SK-N-MC (cell line): ENCODE measurements at regions not wholly inside any gene's neighbourhood (a gene's known extent, or its start where the extent isn't known, plus 50 kb on each side); places are given as distances from the start of the nearest gene placed in this dataset.

Experiments used
- EZH2 ChIP-seq: fragments of 200-600 bp; sonication (generic); IDR thresholded peaks from one replicate; pipeline ENCODE4 v1.6.1; 2017; ENCODE audit warnings: antibody characterized with exemption
- FOXP2 ChIP-seq: optimal IDR thresholded peaks from 2 replicates; pipeline ENCODE3; 2011; ENCODE audit warnings: mild to moderate bottlenecking, moderate library complexity; ENCODE audit not compliant: insufficient read depth; ENCODE audit errors: extremely low read length, control extremely low read depth
- POLR2AphosphoS5 ChIP-seq: IDR thresholded peaks from 2 replicates; pipeline ENCODE4 v1.6.1; 2012; ENCODE audit warnings: mild to moderate bottlenecking, low read depth, low read length, borderline replicate concordance

DNA sequence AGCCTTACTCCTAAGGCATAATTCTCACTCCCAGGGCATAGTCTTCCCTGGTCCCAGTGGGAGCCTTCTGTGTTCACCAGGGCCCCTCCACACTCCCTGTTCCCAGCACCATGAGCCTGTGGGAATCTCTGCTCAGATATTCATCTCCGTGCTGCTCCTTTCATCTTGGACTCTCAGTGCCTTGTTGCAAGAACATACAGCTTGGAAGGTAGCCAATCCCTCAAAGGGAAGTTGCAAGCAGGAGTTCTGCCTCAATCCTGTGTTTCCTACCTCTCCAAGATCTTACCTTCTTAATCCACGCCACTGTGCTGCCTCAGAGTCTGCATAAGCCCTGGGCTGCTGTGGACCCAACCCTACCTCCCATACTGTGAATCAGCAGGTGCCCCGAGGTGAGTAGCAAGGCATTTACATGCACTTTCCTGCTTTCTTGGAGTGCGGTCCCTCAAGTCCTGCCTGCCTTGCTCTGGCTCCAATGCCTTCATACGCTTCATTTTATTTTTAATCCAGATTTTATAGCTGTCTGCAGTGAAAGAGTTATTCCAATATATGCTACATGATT is 413.8 kb upstream of the RAB6C start:
- no peak for TF ChIP-seq EZH2
- TF ChIP-seq POLR2AphosphoS5, result no peak
- no peak for TF ChIP-seq FOXP2
